Amygdala (tissue), 56 donors: ENCODE measurements at regions not wholly inside any gene's neighbourhood (a gene's known extent, or its start where the extent isn't known, plus 50 kb on each side); places are given as distances from the start of the nearest gene placed in this dataset.
"Not testable (repeated sequence)": the region's sequence is repeated elsewhere in the genome, so short reads cannot be mapped to it uniquely, and the experiment has no call there.

Experiments
- DNase-seq, 56 donors: peaks; one replicate each; lab custom pipeline; 2025; lab: John Stamatoyannopoulos, UW

DNA sequence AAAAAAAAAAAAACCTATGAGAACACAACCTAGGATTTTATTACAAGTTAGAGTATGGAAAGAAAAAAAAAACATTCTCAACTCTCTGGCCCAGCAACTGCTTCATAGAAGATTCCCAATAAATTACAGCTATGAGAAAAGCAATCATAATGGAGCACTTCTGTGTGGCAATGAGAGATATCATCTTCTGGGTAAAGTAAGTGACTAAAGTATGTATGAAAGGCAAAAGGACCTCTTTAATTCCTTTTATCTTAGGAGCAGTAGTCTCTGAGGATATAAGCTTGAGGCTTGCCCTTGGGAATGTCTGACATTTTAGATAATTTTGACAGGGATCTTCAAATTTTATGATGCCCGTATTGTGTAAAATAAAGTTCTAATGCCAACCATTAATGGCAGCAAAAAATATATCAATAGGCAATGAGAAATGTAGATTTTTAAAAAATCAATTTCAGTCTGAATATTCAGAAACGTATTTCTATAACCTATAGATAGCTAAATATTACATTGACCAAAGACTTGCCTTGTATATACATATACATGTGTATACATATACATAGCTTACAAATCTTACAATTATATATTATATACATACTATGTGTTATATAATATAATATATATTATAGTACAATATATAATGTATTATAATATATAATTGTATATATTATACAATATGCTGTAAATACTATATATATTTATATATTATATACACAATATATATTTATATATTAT, 823.9 kb upstream of the SLITRK1 start:
- no peak for DNase-seq

DNA sequence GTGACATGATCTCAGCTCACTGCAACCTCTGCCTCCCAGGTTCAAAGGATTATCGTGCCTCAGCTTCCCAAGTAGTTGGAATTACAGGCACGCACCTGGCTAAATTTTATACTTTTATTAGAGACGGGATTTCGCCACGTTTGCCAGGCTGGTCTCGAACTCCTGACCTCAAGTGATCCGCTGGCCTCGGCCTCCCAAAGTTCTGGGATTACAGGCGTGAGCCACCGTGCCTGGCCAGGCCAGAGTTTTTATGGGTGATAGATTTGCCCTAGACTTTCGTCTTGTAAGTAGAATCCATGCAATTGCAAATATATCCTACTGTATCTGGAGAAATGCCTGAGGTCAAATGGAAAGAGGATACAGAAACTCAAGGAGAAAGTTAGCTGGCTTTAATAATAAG, 819.9 kb upstream of the SLITRK1 start:
- DNase-seq = no peak

DNA sequence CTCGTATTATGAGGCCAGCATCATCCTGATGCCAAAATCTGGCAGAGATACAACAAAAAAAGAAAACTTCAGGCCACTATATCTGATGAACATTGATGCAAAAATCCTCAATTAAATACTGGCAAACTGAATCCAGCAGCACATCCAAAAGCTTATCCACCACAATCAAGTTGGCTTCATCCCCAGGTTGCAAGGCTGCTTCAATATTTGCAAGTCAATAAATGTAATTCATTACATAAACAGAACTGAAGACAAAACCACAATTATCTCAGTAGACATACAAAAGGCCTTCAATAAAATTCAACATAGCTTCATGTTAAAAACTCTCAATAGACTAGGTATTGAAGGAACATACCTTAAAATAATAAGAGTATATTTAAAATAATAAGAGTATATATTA, 815.3 kb upstream of the SLITRK1 start:
- DNase-seq = not testable (repeated sequence)

DNA sequence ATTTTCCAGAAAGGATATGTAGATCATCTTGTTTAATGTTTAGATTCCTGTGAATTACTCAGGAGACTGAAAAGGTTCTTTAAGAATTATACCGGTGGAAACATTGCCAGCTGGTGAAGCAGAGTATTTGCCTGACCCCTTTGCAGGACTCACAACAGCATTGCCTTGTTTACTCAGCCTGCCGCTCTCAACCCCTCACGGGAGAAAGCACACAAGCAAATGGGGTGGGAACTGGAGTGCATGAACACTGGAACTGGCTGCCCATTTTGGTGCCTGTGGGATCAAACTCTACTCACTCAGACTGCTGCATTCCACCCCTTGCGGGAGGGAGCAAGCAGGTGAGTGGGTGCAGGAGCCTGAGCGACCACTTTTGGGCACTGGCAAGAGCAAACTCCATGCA, 804.7 kb upstream of the SLITRK1 start:
- DNase-seq = no peak

DNA sequence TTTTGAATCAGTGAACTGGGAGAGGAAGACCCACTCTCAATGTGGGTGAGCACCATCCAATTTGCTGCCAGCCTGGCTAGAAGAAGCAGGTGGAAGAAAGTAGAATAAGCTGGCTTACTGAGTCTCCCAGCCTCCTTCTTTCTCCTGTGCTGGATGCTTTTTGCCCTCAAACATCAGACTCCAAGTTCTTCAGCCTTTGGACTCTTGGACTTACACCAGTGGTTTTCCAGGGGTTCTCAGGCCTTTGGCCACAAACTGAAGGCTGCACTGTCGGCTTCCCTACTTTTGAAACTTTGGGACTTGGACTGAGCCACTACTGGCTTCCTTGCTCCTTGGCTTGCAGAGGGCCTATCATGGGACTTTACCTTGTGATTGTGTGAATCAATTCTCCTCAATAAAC, 804.2 kb upstream of the SLITRK1 start:
- DNase-seq = no peak

DNA sequence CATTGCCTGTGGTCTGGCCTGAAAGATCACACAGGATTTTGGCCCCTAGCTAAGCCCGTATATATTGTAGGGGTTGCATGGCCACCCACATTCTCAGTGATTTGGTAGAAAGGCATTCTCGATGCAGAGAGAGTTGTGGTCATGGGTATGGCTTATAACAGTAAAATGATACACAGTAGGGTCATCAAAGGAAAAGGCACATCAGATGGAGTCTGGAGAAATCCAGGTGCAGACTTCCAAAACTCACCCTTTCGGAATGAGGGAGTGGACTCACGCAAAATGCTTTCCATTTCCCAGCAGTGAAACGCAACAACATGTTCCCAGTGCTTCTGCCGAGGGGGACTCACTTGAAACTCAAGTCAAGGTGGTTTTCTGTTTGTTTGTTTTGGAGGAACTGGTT, 802.5 kb upstream of the SLITRK1 start:
- no peak for DNase-seq

DNA sequence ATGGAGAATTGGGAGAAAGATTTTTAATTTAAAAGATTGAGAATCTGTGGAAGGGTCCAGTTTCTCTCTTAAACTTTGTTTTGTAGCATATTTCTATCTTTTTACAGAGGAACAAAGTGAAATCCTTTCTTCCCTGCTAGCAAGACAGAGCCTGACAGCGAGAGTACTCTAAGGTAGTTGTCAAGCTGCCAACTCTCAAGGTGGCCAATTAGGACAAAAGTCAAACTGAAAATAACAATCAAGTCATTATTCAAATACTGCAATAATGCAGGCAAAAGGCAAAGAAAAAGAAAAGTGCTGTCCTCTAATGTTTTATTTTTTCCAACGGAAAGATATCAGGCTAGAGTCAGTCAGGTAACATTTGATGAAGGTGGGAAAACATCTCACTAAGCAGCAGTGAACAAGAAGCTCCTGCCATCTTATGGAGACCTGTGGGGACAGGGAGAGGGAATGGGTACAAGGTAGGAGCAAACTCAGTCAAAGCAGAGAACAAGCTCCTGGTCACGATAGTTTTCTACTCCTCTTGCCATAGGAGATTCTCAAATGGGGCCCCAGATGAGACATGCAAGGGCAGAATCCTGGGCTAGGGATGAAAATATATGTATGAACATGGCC, 801.9 kb upstream of the SLITRK1 start:
- no peak for DNase-seq

DNA sequence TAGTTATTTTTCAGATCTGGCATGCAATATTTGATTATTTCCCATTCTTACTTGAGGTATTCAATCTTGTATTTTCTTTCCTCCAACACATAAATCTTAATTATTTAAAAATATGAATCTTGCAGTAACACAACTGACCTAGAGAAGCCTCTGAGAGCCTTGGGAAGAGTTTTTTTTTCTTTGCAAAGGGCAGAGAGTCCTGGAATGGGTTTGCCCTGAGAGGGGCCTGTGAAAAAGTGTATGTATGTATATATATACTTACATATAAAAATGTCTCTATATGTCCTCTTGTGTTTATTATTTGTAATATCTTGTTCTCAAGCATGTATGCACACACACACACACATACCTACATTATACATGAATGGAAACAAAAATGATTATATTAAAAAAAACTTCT, 801.2 kb upstream of the SLITRK1 start:
- no peak for DNase-seq

DNA sequence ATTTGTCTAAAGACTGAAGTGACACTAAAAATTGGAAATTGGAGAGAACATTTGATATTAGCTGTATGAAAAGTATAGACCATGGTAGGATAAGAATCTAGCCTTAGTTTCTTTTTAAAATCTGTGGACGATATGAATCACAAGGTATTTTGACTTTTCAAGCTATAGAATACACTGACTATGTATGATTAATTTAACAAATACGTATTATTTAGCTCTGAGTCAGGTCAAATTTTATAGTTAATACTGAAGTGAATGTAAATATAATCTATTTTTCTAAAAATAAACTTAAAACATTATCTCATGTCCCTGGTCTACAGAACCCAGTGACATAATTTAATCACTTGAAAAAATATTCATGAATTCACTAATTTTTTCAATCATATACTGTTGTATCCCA, 795.6 kb upstream of the SLITRK1 start:
- no peak for DNase-seq

DNA sequence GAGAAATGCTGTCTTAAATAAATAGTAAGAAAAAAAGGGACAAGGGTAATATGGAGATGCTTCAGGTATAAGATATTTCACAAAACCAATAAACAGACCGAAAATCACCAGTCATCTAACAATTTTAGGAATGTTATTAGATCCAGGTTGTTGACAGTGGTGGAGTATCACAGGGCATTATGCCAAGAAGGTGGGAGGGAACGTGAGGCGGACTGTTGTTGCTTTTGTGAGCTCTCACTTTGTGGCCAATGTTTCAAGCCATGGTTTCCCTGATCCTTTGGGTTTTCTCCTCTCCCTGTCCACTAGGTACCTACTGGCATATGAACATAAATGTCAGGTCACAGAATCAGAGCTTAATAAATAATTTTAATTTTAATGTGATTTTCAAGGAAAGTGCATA, 790.3 kb upstream of the SLITRK1 start:
- DNase-seq = no peak

DNA sequence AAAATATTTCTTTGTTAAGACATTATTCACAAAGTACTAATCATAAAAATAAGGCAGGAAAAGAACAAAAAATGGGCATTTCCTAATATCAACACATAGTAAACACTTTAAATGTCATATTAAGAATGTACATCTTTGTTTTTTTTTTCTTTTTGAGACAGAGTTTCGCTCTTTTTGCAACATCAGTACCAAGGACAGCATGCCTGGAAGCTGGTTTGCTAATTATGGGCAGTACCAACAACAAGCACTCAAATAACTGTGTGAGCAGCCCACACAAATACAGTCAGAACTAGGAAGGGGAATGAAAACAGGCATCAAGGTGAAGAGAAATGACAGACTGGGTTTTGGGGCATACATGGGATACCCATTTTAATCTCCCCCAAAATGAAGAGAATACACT, 788.0 kb upstream of the SLITRK1 start:
- DNase-seq = no peak

DNA sequence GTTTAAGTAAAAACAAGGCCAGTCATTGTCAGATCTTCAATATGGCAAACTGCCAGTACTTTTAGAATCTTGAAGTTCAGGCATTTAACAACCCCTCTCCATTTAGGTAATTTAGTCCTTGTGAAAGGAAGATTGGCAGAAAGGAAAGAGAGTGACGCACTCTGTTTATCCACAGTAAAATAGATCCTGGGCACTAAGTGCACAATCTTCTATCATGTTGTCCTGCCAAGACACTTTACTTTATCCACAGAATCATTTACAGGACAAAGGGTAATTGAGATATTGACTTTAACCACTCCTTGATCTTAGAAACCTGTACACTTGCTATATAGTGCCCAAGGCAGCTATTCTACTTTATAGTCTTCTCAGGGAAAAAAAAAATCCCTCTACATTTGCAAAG, 786.4 kb upstream of the SLITRK1 start:
- DNase-seq = no peak

DNA sequence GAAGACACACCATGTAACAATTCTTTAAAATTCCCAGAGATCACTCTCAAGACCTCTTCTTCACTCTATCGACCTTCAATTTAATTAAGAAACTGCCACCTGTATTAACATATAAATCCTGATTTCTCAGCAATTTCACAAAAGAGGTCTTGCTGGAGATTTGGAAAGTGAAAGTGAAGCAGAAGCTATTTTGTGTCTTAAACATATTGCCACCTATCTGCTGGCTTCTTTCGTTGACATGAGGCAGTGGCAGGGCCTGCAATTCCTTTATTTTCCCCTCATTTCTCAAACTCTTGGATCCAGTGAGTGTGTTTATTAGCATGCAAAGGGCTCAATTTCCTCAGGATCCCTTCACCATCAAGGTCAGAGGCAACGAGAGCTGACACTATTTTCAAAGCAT, 780.2 kb upstream of the SLITRK1 start:
- DNase-seq = no peak

DNA sequence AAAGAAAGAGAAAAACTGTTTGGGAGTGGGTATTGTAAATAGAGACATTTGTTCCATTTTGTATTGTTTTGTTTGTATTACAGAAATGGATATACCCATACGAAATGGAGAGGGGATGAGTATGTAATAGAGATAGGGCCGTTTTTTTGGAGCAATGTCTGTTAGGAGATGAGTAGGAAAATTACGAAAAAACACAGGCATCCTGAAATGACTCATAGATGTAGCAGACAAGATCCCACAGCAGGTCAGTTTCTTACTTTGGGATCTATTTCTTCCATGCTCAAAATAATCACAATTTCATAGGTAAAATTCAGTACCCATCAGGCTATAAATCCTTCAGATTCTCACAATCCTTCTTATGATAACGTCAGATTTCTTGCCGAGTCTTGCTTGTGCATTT, 779.4 kb upstream of the SLITRK1 start:
- DNase-seq = no peak

DNA sequence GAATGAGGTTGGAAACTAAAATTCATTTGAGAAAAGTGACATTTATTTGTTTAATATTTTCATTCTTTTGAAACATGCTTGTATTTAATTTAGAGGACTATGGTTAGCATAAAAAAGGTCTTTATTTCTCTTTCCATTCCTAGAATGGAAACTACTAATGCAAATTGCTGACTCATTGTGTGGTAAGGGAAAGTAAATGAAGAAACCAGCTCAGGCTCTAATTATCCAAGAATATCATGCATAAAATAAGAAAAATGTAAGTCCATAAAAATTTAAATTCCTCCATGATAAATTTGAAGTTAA, 777.0 kb upstream of the SLITRK1 start:
- no peak for DNase-seq

DNA sequence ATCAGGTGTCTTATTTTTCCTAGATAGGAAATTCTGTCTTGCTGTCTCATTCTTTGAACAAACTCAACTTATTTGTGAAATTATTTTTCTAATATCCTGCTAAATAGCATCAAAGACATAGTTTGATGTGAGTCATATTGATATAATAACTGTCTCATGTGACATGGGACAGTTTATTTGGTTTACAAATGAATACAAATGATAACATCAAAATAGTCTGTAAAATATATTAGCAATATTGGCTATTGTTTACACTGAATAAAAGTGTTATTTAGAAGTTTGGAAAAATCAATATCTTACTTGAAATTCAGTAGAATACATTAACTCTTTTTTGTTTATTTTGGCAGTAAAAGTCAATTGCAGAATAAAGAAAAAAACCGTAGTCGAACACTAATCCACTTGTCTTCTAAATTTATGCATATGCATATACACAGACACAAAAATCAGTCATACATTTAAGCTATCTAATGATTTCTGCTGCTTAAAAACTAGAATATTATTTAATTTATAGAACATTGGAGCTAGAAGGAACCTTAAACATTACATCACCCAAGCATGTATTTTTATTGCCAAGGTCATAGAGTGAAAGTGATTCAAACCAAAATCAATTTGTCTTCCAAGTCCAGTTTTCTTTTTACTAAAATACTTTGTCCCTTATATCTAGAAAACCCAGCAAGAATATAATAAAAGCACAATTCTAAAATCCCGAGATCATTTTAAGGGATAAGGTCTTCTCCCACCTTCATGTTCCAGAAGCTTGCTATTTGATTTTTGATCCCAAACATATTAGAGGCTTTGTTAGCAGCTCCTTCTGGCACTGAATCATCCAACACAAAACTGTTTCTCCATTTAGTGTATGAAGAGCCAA, 776.5 kb upstream of the SLITRK1 start:
- DNase-seq = no peak

DNA sequence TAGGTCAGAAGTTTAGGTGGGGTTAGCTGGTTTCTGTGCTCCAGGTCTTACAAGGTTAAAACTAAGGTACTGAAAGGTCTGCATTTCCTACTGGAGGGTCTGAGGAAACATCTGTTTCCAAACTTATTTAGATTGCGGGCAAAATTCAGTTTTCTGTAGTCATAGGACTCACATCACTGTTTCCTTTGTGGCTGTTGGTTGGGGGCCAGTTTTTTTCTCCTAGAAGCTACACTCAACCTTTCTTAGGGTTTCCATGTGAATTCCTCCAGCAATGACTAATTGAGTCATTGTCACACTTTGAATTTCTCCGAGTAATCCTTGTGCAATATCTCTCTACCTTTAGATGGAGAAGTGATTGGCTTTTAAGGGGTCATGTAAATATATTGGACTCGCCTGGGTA, 773.4 kb upstream of the SLITRK1 start:
- DNase-seq = no peak

DNA sequence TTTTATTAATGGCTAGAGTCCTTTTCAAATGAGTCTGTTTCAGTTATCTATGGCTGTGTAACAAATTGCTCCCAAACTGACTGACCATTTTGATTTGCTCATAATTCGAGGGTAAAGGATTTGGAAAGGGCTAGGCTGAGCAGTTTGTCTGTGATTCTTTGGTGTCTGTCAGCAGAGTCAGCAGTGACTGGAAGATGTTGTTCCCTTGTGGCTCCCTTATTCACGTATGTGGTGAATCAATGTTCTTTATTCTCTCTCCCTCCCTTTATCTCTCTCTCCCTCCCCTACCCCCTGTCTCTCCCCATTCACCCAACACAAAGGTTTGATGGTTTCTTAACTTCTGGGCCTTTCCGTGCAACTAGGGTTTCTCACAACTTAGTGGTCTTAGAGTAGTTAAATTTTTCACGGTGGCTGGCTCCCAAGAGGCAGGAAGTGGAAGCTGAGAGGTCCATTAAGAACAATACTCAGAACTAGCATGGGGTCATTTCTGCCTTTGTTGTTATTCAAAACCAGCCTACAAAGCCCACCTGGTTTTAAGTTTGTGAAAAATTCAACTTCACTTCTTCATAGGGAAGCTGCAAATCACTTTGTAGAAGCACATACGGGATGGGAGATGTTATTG, 772.5 kb upstream of the SLITRK1 start:
- no peak for DNase-seq

DNA sequence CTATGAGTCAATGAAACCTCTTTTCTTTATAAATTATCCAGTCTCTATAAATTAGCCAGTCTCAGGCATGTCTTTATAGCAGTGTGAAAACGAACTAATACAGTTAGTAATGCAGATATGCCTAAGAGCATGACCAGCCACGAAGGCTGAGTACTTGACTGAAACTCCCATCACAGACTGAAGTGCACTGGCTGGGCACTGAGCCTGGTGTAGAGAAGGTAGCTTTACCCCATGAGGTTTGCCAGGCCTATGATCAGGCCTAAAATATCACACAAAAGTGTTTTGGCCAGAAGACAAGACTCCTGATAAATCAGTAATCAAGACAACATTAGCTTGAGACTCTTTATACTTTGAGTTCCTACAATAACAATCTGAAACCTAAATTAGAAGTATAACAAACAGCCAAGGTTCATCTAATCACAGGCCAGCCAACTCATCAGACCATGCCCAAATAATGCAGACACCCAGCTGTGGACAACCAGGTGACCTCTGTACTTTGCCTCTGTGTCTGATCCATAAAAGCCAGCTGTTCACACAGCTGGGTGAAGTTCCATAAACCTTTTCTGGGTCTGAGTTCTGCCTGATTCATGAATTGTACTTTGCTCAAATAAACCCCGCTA, 771.8 kb upstream of the SLITRK1 start:
- DNase-seq = no peak

DNA sequence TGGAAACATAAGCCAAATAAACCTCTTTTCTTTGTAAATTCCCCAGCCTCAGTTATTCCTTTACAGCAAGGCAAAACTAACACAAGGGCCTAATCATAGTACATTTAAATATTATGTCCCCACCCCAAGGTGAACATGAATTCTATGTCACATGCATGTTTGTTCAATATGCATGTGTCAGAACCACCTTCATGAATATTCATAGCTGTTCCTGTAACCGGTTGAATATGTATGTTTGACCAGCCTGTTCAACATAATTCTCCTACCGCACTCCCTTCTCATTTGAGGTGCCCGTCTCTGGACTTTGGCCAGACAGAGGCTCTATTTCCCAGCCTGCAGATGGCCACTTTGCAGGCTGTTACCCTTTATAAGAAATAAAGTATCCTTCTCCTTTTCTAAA, 769.4 kb upstream of the SLITRK1 start:
- no peak for DNase-seq

DNA sequence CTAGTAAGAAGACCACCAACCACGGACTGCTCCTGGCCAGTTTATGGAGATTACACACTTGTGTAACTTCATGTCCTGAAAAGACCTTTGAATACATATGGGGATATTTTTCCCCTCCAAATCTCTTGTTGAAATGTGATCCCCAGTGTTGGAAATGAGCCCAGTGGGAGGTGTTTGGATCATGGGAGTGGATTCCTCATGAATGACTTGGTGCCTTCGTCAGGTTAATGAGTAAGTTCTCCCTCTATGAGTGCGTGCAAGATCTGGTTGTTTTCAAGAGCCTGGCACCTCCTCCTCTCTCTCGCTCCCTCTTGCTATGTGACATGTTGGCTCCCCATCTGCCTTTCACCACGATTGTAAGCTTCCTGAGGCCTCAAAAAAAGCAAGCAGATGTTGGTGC, 769.0 kb upstream of the SLITRK1 start:
- no peak for DNase-seq
